SK-N-SH (cell line): ENCODE measurements at regions not wholly inside any gene's neighbourhood (a gene's known extent, or its start where the extent isn't known, plus 50 kb on each side); places are given as distances from the start of the nearest gene placed in this dataset.

ENCODE experiments used
- CHD2 ChIP-seq: fragments of 150-350 bp; IDR thresholded peaks from 2 replicates; pipeline ENCODE4 v1.6.1; 2018; ENCODE audit warnings: low read length; ENCODE audit not compliant: partially characterized antibody
- EZH2phosphoT487 ChIP-seq: fragments of 200-600 bp; sonication (generic); IDR thresholded peaks from 2 replicates; pipeline ENCODE4 v1.6.1; 2017; ENCODE audit warnings: low read depth, mixed run types, mild to moderate bottlenecking, antibody characterized with exemption, moderate library complexity, borderline replicate concordance
- FOXM1 ChIP-seq: IDR thresholded peaks from 2 replicates; pipeline ENCODE4 v1.4.0; 2012; ENCODE audit warnings: low read depth, mild to moderate bottlenecking
- JUND ChIP-seq: IDR thresholded peaks from 2 replicates; pipeline ENCODE4 v1.4.0; 2012
- NRF1 ChIP-seq: IDR thresholded peaks from 2 replicates; pipeline ENCODE4 v1.6.1; 2012; ENCODE audit warnings: low read depth, mild to moderate bottlenecking, low read length
- POLR2AphosphoS5 ChIP-seq: IDR thresholded peaks from 2 replicates; pipeline ENCODE4 v1.6.1; 2012; ENCODE audit warnings: low read depth, low read length
- RAD21 ChIP-seq: IDR thresholded peaks from 2 replicates; pipeline ENCODE4 v1.6.1; 2012; ENCODE audit warnings: mild to moderate bottlenecking, low read length
- RCOR1 ChIP-seq: fragments of 150-350 bp; IDR thresholded peaks from 2 replicates; pipeline ENCODE4 v1.6.1; 2017; ENCODE audit warnings: antibody characterized with exemption, low read length
- RXRA ChIP-seq: IDR thresholded peaks from 2 replicates; pipeline ENCODE4 v1.4.0; 2012; ENCODE audit warnings: low read depth, mild to moderate bottlenecking, borderline replicate concordance
- TAF1 ChIP-seq: IDR thresholded peaks from 2 replicates; pipeline ENCODE4 v1.6.1; 2012; ENCODE audit warnings: low read depth, mild to moderate bottlenecking, low read length, moderate library complexity, borderline replicate concordance
- TF ChIP-seq, protein P1 (sequence below): fragments of 200-600 bp; sonication (generic); IDR thresholded peaks from 2 replicates; pipeline ENCODE4 v1.6.1; 2017; ENCODE audit warnings: antibody characterized with exemption, mild to moderate bottlenecking, moderate library complexity
- TF ChIP-seq, protein P2 (sequence below): fragments of 150-350 bp; IDR thresholded peaks from 2 replicates; pipeline ENCODE4 v1.6.1; 2017; ENCODE audit warnings: antibody characterized with exemption, low read length, low read depth, borderline replicate concordance
- TF ChIP-seq, protein P3 (sequence below): IDR thresholded peaks from 2 replicates; pipeline ENCODE4 v1.4.0; 2012; ENCODE audit warnings: low read depth, borderline replicate concordance

DNA sequence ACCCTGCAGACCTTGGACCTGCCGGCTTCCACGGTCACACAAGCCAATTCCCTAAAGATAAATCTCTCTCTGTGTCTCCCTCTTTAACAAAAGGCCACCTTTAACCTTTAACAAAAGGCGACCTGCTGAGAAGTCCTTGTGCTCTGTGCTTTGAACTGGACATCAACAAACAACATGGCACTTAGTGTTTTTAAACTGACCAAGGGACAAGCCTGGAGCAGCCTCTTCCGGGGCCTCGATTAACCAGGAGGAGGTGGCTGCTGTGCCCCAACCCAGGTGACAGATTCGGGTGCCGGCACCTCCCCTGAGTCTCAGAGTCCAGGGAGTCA, 135.3 kb downstream of the RTP5 start:
- TF ChIP-seq, protein P1, sequence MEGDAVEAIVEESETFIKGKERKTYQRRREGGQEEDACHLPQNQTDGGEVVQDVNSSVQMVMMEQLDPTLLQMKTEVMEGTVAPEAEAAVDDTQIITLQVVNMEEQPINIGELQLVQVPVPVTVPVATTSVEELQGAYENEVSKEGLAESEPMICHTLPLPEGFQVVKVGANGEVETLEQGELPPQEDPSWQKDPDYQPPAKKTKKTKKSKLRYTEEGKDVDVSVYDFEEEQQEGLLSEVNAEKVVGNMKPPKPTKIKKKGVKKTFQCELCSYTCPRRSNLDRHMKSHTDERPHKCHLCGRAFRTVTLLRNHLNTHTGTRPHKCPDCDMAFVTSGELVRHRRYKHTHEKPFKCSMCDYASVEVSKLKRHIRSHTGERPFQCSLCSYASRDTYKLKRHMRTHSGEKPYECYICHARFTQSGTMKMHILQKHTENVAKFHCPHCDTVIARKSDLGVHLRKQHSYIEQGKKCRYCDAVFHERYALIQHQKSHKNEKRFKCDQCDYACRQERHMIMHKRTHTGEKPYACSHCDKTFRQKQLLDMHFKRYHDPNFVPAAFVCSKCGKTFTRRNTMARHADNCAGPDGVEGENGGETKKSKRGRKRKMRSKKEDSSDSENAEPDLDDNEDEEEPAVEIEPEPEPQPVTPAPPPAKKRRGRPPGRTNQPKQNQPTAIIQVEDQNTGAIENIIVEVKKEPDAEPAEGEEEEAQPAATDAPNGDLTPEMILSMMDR, result no peak
- TF ChIP-seq RXRA (no peak), FOXM1 (no peak), RCOR1 (no peak), JUND (no peak), EZH2phosphoT487 (no peak), POLR2AphosphoS5 (no peak), RAD21 (no peak), NRF1 (no peak), TAF1 (no peak), CHD2 (no peak)
- TF ChIP-seq, protein P2, sequence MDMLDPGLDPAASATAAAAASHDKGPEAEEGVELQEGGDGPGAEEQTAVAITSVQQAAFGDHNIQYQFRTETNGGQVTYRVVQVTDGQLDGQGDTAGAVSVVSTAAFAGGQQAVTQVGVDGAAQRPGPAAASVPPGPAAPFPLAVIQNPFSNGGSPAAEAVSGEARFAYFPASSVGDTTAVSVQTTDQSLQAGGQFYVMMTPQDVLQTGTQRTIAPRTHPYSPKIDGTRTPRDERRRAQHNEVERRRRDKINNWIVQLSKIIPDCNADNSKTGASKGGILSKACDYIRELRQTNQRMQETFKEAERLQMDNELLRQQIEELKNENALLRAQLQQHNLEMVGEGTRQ, result no peak
- TF ChIP-seq, protein P3, sequence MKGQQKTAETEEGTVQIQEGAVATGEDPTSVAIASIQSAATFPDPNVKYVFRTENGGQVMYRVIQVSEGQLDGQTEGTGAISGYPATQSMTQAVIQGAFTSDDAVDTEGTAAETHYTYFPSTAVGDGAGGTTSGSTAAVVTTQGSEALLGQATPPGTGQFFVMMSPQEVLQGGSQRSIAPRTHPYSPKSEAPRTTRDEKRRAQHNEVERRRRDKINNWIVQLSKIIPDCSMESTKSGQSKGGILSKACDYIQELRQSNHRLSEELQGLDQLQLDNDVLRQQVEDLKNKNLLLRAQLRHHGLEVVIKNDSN, result no peak
